Stimulated activated CD4-positive, alpha-beta T cell treated with anti-CD3 and anti-CD28 coated beads, Interleukin-1b, Interleukin-23, amount 100 ng/mL, for 24 hours (primary cell): ENCODE measurements at regions not wholly inside any gene's neighbourhood (a gene's known extent, or its start where the extent isn't known, plus 50 kb on each side); places are given as distances from the start of the nearest gene placed in this dataset.

ENCODE experiments used
- DNase-seq, 4 experiments: peaks; one replicate each; pipeline ENCODE4 v3.0.0-alpha.2; 2020; ENCODE audit warnings: low read depth in 4 of 4, low spot score in 1 of 4

- DNase-seq: no peak
These were observed 63.2 kb upstream of the KLF6 start for GRCh38 chr10:3848005-3848774.

- DNase-seq: no peak
These were observed 61.7 kb upstream of the KLF6 start for GRCh38 chr10:3846736-3847135.

DNA sequence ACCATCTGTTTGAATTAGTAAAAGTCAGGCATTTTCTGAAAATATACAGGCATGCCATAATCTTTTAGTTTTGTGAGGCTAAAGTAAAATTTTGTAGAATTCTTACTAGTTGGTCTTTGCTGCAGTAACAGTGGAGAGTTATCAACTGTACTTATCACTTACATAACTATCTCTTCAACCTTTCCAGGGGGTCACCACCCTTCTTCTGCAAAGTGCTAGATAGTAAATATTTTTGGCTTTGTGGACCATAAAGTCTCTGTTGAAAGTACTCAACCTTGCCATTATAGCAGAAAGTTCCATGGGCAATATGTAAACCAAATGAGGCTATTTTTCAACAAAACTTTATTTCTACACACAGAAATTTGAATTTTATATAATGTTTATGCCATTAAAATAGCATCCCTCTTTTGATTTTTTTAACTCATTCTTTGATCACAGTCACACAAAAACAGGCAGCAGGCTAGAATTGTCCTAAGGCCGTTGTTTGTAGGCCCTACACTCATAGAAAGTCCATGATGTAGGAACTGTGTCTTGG lies 59.5 kb upstream of the KLF6 start:
- DNase-seq: no peak

DNA sequence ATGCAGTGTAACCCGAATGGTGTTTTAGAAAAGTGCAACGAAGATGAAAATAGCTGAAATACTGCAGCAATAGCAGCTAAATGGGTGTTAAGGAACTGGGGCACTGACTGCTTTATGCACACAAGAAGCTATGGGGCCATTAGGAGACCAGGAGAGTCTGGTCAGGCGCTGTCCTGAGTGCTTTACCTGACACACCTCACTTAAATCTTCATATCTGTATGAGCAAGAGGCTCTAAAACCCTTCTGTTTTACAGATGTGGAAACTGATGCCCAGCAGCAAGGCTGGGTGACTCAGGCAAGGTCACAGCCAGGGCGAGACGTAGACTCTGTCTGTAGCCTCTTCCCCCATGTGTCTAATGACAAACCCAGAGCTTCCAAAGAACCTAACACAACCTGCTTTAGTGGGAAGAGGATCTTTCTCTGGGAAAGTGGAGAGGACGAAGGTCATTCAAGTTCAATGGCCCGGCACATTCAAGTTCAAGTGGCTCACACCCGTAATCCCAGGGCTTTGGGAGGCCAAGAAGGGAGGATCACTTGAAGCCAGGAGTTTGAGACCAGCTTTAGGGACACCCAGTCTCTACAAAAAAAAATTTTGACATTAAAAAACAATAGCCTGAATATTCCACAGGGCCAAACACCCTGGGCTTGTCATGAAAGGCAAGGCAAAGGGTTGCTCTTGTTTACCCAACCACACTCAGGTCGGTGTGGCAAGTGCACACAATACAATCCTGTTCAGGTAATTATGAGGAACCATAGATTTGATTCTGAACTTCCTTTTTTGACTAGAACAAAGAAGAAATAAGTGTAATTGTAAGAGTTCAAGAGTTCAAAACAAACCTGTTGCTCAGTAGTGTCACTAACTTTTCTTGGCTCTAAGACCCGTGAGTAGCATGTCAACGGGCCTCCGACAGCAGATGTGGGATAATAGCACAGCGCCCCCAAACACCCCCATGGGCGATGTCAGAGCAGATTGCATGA lies 53.7 kb upstream of the KLF6 start:
- no peak for DNase-seq

DNA sequence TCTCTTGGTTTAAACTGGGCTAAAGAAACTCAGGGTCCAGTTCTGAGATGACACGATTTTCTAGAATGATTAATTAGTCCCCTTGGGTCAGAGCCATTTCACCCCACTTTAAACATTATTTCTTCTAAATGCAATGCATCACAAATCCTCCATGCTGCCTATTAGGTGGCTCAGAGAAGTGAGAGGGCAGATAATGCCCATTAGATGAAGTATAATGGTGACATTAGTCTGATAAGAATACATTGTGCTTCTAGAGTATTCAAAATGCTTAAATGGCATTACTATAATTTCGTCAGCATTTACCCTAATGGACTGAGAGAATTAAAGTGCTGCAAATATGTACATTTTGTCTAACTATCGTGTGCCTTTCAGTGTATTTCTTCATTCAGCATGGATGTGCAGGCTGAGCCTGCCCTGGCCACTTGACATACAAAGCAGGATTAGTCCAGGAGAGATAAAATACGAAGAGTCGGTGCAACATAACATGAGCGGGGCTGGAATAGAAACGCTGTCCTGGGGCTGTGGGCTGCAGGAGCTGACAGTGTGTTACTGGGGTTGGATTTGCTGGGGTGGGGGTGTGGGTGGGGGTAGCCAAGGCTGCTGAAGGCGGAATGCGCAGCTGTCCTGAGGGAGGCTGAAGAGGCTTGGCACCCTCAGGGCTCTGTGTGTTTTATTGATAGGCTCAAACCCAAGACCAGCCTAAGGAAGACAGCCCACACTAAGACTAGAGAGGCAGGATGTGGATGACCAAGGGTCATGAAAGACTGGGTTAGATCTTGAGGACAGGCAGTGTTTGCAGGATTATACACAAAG lies 52.8 kb upstream of the KLF6 start:
- DNase-seq: no peak

- DNase-seq: no peak
These were observed 51.3 kb upstream of the KLF6 start for GRCh38 chr10:3836222-3836820.

- no peak for DNase-seq
These were observed 50.8 kb upstream of the KLF6 start for GRCh38 chr10:3835770-3836169.

GRCh38 chr10:3834947-3835346 lies 49.9 kb upstream of the KLF6 start:
- DNase-seq: no peak
